Esophagus squamous epithelium (tissue), 5 donors: ENCODE measurements at regions not wholly inside any gene's neighbourhood (a gene's known extent, or its start where the extent isn't known, plus 50 kb on each side); places are given as distances from the start of the nearest gene placed in this dataset.

Experiments used
- DNase-seq: peaks from one replicate; lab custom pipeline; 2025; lab: John Stamatoyannopoulos, UW
- H3K27ac ChIP-seq, 4 donors: fragments of 200-600 bp; sonication (generic); one replicate each; pipeline ENCODE4 v1.5.1; 2016 to 2019; ENCODE audit warnings: mild to moderate bottlenecking in 1 of 4
- H3K27me3 ChIP-seq, 4 donors: fragments of 200-600 bp; sonication (generic); 1 replicate in 3 of 4; 2 replicates in 1 of 4; pipeline versions ENCODE4 v1.5.1 to v1.6.0; 2017 to 2021; ENCODE audit warnings: antibody characterized with exemption in 1 of 4
- H3K36me3 ChIP-seq, 3 donors: fragments of 200-600 bp; sonication (generic); one replicate each; pipeline ENCODE4 v1.5.1; 2016 to 2019
- H3K4me1 ChIP-seq, 3 donors: fragments of 200-600 bp; sonication (generic); one replicate each; pipeline ENCODE4 v1.5.1; 2017 to 2019
- H3K4me3 ChIP-seq, 4 donors: fragments of 200-600 bp; sonication (generic); 1 replicate in 3 of 4; 2 replicates in 1 of 4; pipeline ENCODE4 v1.5.1; 2016 to 2019; ENCODE audit warnings: mild to moderate bottlenecking in 2 of 4, moderate library complexity in 1 of 4
- H3K9me3 ChIP-seq, 3 donors: fragments of 200-600 bp; sonication (generic); one replicate each; pipeline ENCODE4 v1.5.1; 2016 to 2019
- CTCF ChIP-seq, 6 experiments: fragments of 450-650 bp in 4 of 6; fragments of 200-600 bp in 2 of 6; sonication (generic) in 2 of 6; IDR thresholded peaks; one replicate each; pipeline ENCODE4 v1.5.1; 2016 to 2019; ENCODE audit warnings: antibody characterized with exemption in 6 of 6, mild to moderate bottlenecking in 4 of 6, moderate library complexity in 4 of 6
- POLR2A ChIP-seq, 4 donors: fragments of 450-650 bp; IDR thresholded peaks; one replicate each; pipeline ENCODE4 v1.6.1; 2017; ENCODE audit warnings: antibody characterized with exemption in 4 of 4, mild to moderate bottlenecking in 4 of 4, moderate library complexity in 3 of 4
- WGBS, 2 donors: methylation state at CpG; one replicate each; pipeline ENCODE4 v1.1.5; 2018; 5-methylcytosine and 5-hydroxymethylcytosine counted together
- intact Hi-C: fragments of 100-400 bp; cut with DNase I; formaldehyde crosslinking; loops from one replicate; pipeline ENCODE4 v1.15.0; 2022
- donor health status: DM: yes; HTN: yes; CAD: no.

DNA sequence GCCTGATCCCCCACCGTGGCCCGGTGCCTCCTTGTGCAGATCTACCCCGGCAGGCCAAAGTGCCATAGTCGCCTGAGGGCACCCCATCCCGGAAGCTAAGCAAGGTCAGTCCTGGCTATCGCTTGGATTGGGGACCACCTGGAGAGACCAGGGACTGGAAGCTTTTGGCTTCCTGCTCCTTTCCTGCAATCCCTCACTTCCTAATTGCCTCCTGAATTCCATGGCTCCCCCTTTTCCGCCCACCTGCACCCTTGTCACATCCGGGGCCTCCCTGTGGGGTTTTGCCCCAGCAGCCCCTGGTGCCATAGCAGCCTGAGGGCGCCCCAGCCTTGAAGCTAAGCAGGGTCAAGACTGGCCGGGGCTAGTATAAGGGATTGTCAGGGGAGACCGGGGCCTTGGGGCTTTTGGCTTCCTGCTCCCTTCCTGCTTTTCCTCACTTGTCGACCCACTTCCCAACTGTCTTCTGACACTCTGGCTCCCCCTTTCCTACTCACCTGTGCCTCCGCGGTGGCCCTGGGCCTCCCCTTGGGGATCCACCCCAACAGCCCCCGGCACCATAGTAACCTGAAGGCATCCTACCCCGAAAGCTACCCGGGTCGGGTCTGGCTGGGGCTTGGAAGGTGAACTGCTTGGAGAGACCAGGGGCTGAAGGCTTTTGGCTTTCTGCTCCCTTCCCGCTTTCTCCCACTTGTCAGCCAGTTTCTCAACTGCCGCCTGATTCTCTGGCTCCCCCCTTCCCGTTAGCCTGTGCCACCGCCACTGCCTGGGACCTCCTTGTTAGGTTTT is 2293.6 kb downstream of the TP53TG3F start:
- Histone ChIP-seq H3K4me1 (peaks cover 0 to 14% (median 0%) of the 10 kb centered on the region in 3 donors), H3K27me3 (no peaks in the 10 kb centered on the region), H3K36me3 (no peaks in the 10 kb centered on the region), H3K9me3 (peaks cover 0 to 46% (median 3%) of the 10 kb centered on the region in 3 donors), H3K4me3 (no peak overlapping the region), H3K27ac (no peak overlapping the region)
- DNase-seq, result no peak
- 79 to 85% methylated on average over 17 to 18 of the region's 22 CpGs for WGBS, 2 donors
- intact Hi-C loops, result no loop called here
- no peak for TF ChIP-seq CTCF (IDR thresholded peaks at IDR 0.05)
- TF ChIP-seq POLR2A (IDR thresholded peaks at IDR 0.05), result no peak

DNA sequence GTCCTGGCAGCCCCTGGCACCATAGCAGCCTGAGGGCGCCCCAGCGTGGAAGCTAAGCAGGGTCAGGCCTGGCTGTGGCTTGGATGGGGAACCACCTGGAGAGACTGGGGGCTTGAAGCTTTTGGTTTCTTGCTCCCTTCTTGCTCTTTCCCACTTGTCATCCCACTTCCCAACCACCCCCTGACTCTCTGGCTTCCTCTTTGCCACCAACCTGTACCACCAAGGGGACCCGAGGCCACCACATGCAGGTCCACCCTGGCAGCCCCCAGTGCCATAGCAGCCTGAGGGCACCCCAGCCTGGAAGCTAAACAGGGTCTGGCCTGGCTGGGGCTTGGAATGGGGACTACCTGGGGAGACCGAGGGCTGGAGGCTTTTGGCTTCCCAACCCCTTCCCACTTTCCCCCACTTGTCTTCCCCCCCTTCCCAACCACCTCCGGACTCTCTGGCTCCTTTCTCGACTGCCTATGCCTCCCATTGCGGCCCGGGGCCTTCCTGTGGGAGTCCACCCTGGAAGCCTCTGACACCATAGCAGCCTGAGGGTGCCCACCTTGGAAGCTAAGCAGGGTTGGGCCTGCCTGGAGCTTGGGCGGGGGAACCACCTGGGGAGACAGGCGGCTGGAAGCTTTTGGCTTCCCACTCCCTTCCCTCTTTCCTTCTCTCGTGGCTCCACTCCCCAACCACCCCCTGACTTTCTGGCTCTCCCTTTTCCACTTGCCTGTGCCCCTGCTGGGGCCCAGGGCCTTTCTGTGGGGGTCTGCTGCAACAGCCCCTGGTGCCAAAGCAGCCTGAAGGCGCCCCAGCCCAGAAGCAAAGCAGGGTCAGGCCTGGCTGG is 2294.4 kb downstream of the TP53TG3F start:
- H3K27ac ChIP-seq, result no peak overlapping the region
- H3K4me3 ChIP-seq, result no peak overlapping the region
- no peak for TF ChIP-seq POLR2A (IDR thresholded peaks at IDR 0.05)
- TF ChIP-seq CTCF (IDR thresholded peaks at IDR 0.05), result no peak
- H3K9me3 ChIP-seq, result peaks cover 0 to 42% (median 3%) of the 10 kb centered on the region in 3 donors
- peaks cover 0 to 14% (median 0%) of the 10 kb centered on the region in 3 donors for H3K4me1 ChIP-seq
- 62 to 65% methylated on average over 6 to 10 of the region's 12 CpGs for WGBS, 2 donors
- no peaks in the 10 kb centered on the region for H3K27me3 ChIP-seq
- H3K36me3 ChIP-seq, result no peaks in the 10 kb centered on the region
- intact Hi-C loops, result no loop called here
- DNase-seq, result no peak

DNA sequence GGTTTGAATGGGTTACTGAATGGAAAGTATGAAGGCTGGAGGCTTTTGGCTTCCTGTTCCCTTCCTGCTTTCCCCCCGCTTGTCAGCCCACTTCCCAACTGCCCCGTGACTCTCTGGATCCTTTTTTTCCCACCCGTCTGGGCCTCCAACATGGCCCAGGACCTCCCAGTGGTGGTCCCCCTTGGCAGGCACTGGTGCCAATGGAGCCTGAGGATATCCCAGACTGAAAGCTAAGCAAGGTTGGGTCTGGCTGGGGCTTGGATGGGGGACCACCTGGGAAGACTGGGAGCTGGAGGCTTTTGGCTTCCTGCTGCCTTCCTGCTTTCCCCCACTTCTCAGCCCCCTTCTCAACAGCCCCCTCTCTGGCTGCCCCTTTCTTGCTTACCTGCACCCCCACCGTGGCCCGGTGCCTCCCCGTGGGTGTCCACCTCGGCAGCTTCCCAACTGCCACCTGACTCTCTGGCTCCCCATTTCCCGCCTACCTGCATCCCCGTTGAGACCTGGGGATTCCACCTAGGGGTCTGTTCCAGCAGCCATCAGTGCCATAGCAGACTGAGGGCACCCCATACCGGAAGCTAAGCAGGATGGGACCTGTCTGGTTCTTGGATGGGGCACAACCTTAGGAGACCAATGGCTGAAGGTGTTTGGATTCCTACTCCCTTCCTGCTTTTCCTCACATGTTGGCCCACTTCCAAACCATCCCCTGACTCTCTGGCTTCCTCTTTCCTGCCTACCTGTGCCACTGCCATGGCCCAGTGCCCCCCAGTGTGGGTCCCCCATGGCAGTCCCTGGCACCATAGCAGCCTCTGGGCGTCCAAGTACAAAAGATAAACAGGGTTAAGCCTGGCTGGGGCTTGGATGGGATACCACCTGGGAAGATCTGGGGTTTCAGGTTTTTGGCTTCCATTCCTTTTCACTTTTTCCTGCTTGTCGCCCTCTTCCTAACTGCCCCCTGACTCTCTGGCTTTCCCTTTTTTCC is 2295.3 kb downstream of the TP53TG3F start:
- intact Hi-C loops, result no loop called here
- DNase-seq, result no peak
- Histone ChIP-seq H3K27me3 (no peaks in the 10 kb centered on the region), H3K4me1 (peaks cover 0 to 14% (median 0%) of the 10 kb centered on the region in 3 donors), H3K27ac (no peak overlapping the region), H3K36me3 (no peaks in the 10 kb centered on the region), H3K9me3 (peaks cover 0 to 39% (median 3%) of the 10 kb centered on the region in 3 donors), H3K4me3 (no peak overlapping the region)
- 74 to 90% methylated on average over 6 to 7 of the region's 12 CpGs for WGBS, 2 donors
- TF ChIP-seq POLR2A (IDR thresholded peaks at IDR 0.05) (no peak), CTCF (IDR thresholded peaks at IDR 0.05) (no peak)

GRCh38 chr16:35788381-35788780 is 2329.0 kb downstream of the TP53TG3F start:
- Histone ChIP-seq H3K4me1 (peaks cover 0 to 20% (median 4%) of the 10 kb centered on the region in 3 donors), H3K9me3 (peaks cover 0 to 19% (median 0%) of the 10 kb centered on the region in 3 donors), H3K4me3 (no peak overlapping the region), H3K27ac (no peak overlapping the region), H3K36me3 (no peaks in the 10 kb centered on the region), H3K27me3 (no peaks in the 10 kb centered on the region)
- intact Hi-C loops, result no loop called here
- WGBS, 2 donors, result 51 to 70% methylated on average over 2 to 6 of the region's 12 CpGs
- no peak for DNase-seq
- TF ChIP-seq POLR2A (IDR thresholded peaks at IDR 0.05) (no peak), CTCF (IDR thresholded peaks at IDR 0.05) (no peak)
